ENCODE measurements at regions not wholly inside any gene's neighbourhood (a gene's known extent, or its start where the extent isn't known, plus 50 kb on each side); places are given as distances from the start of the nearest gene placed in this dataset.

GRCh38 chr20:7493311-7493710 is 446.9 kb downstream of the HAO1 start:
- H3K79me2 ChIP-seq (ENCODE audit: insufficient read depth, low read length): no peaks in the 10 kb centered on the region
- no peaks in the 10 kb centered on the region for H3K27me3 ChIP-seq (ENCODE audit: low read length)

DNA sequence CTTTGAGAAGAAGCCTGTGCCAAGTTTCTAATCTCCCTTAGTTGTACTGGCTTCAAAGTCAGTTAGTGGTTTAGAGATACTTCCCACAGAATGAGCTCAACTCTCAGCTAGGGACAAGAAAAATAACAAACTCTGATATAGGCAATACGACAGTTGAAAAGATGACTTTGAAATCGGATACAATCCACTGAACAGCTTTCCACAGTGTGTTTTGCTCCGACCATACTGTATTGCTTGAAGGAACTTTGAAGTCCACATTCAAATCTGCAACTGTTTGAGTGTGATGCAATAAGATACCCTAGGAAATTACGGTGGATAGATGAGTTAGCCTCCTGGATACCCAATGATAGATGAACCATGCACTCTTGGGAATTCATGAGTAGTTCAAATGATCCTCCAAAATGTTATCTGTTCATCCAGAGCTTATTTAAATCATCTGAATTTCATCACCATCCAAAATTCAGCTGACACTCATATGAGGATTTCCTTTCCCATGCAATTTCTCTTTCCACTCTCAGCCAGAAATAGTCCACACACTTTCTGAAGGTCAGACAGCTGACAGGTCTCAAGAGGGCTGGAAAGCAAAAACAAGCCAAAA is 443.8 kb downstream of the HAO1 start:
- no peaks in the 10 kb centered on the region for H3K9me2 ChIP-seq (replicated peaks; ENCODE audit: insufficient read depth, low read length)
- no peaks in the 10 kb centered on the region for H3K9me3 ChIP-seq (ENCODE audit: insufficient read depth, low read length)
- H4K20me1 ChIP-seq (ENCODE audit: low read depth, low read length): no peaks in the 10 kb centered on the region
- H3K9ac ChIP-seq (ENCODE audit: low read length): no peak overlapping the region
- H3K4me2 ChIP-seq (ENCODE audit: low read depth, low read length, poor library complexity, severe bottlenecking): no peak overlapping the region
- H3K27ac ChIP-seq (ENCODE audit: low read depth, low read length): no peak overlapping the region
- H3K36me3 ChIP-seq (ENCODE audit: low read length): no peaks in the 10 kb centered on the region
- TF ChIP-seq EZH2phosphoT487 (conservative IDR thresholded peaks at IDR 0.05; ENCODE audit: low read length): no peak
- no peak for TF ChIP-seq CTCF (IDR thresholded peaks at IDR 0.05; ENCODE audit: insufficient read depth, low read length, poor library complexity, severe bottlenecking)
- no peaks in the 10 kb centered on the region for H3K79me2 ChIP-seq (ENCODE audit: insufficient read depth, low read length)
- no peak overlapping the region for H2AFZ ChIP-seq (ENCODE audit: low read depth, low read length, severe bottlenecking)
- H3F3A ChIP-seq (ENCODE audit: insufficient read depth): no peaks in the 10 kb centered on the region
- no peaks in the 10 kb centered on the region for H3K27me3 ChIP-seq (ENCODE audit: low read length)
- no peak overlapping the region for H3K4me3 ChIP-seq (ENCODE audit: insufficient read depth, low read length, poor library complexity, severe bottlenecking)

More at GRCh38 chr20:7493311-7493710, 446.9 kb downstream of the HAO1 start:
- H3K9me2 ChIP-seq (replicated peaks; ENCODE audit: insufficient read depth, low read length): no peaks in the 10 kb centered on the region
- no peak overlapping the region for H3K4me2 ChIP-seq (ENCODE audit: low read depth, low read length, poor library complexity, severe bottlenecking)
- H2AFZ ChIP-seq (ENCODE audit: low read depth, low read length, severe bottlenecking): no peak overlapping the region
- no peaks in the 10 kb centered on the region for H4K20me1 ChIP-seq (ENCODE audit: low read depth, low read length)
- no peaks in the 10 kb centered on the region for H3F3A ChIP-seq (ENCODE audit: insufficient read depth)
- H3K36me3 ChIP-seq (ENCODE audit: low read length): no peaks in the 10 kb centered on the region
- no peaks in the 10 kb centered on the region for H3K9me3 ChIP-seq (ENCODE audit: insufficient read depth, low read length)
- no peak overlapping the region for H3K27ac ChIP-seq (ENCODE audit: low read depth, low read length)
- no peak for TF ChIP-seq EZH2phosphoT487 (conservative IDR thresholded peaks at IDR 0.05; ENCODE audit: low read length)
- TF ChIP-seq CTCF (IDR thresholded peaks at IDR 0.05; ENCODE audit: insufficient read depth, low read length, poor library complexity, severe bottlenecking): no peak
- H3K9ac ChIP-seq (ENCODE audit: low read length): no peak overlapping the region
- H3K4me3 ChIP-seq (ENCODE audit: insufficient read depth, low read length, poor library complexity, severe bottlenecking): no peak overlapping the region

GRCh38 chr20:7497985-7498384 is 442.3 kb downstream of the HAO1 start:
- Histone ChIP-seq H3F3A (ENCODE audit: insufficient read depth) (no peaks in the 10 kb centered on the region), H3K79me2 (ENCODE audit: insufficient read depth, low read length) (no peaks in the 10 kb centered on the region), H3K4me3 (ENCODE audit: insufficient read depth, low read length, poor library complexity, severe bottlenecking) (no peak overlapping the region), H3K9me3 (ENCODE audit: insufficient read depth, low read length) (no peaks in the 10 kb centered on the region), H3K9ac (ENCODE audit: low read length) (no peak overlapping the region), H3K27me3 (ENCODE audit: low read length) (no peaks in the 10 kb centered on the region), H3K27ac (ENCODE audit: low read depth, low read length) (no peak overlapping the region), H2AFZ (ENCODE audit: low read depth, low read length, severe bottlenecking) (no peak overlapping the region), H3K4me2 (ENCODE audit: low read depth, low read length, poor library complexity, severe bottlenecking) (no peak overlapping the region), H3K36me3 (ENCODE audit: low read length) (no peaks in the 10 kb centered on the region), H3K9me2 (replicated peaks; ENCODE audit: insufficient read depth, low read length) (no peaks in the 10 kb centered on the region), H4K20me1 (ENCODE audit: low read depth, low read length) (no peaks in the 10 kb centered on the region)
- TF ChIP-seq CTCF (IDR thresholded peaks at IDR 0.05; ENCODE audit: insufficient read depth, low read length, poor library complexity, severe bottlenecking): no peak
- TF ChIP-seq EZH2phosphoT487 (conservative IDR thresholded peaks at IDR 0.05; ENCODE audit: low read length): no peak
